HepG2 (cell line): ENCODE measurements at regions not wholly inside any gene's neighbourhood (a gene's known extent, or its start where the extent isn't known, plus 50 kb on each side); places are given as distances from the start of the nearest gene placed in this dataset.

Source experiments
- ATAC-seq: fragments of 200-7000 bp; cut with Tn5 transposase; 3 replicates; pipeline ENCODE4 v1.9.1; 2020; ENCODE audit warnings: mild to moderate bottlenecking, moderate library complexity
- BruUV-seq: library from RNA; stranded (reverse); fragments of 400-500 nt; replicated peaks from 2 replicates; lab custom pipeline; 2021; lab: Mats Ljungman, UMichigan
- CTCF ChIA-PET: fragments of 300-600 bp; formaldehyde crosslinking; extraction: SDS; loops from one replicate; lab custom pipeline; 2021; ENCODE audit warnings: low total read pairs, inconsistent platforms, low intra/inter-chr PET ratio; lab: Yijun Ruan, JAX
- POLR2A ChIA-PET: fragments of 350-600 bp; sonication (Branson Sonifier 250); formaldehyde crosslinking; loops from one replicate; lab custom pipeline; 2020; ENCODE audit warnings: antibody characterized with exemption, inconsistent platforms; lab: Yijun Ruan, JAX
- DNase-seq: peaks from one replicate; pipeline ENCODE4 v3.0.0-alpha.2; 2015; ENCODE audit warnings: low spot score
- FAIRE-seq: peaks from 3 replicates; lab custom pipeline; 2011; peaks lifted over from hg19 to GRCh38; lab: Jason Lieb, UNC
- H2AFZ ChIP-seq: one replicate; pipeline ENCODE4 v1.6.1; 2011; ENCODE audit warnings: low read length, inconsistent platforms
- H3K27ac ChIP-seq: fragments of 300-600 bp; 3 replicates; pipeline ENCODE4 v1.8.0; 2011; ENCODE audit warnings: mixed run types, mild to moderate bottlenecking, mixed read lengths, low read length, inconsistent platforms; ENCODE audit not compliant: insufficient read depth; ENCODE audit errors: extremely low read length
- H3K27me3 ChIP-seq, 2 experiments: fragments of 200-600 bp in 1 of 2; 2 replicates in 1 of 2; 3 replicates in 1 of 2; pipeline versions ENCODE4 v1.6.0 to v1.8.0; 2011; ENCODE audit warnings: low read length in 2 of 2, mild to moderate bottlenecking in 2 of 2, moderate library complexity in 2 of 2, inconsistent platforms in 1 of 2; ENCODE audit not compliant: insufficient read depth in 2 of 2, control insufficient read depth in 1 of 2
- H3K36me3 ChIP-seq, 2 experiments: fragments of 200-600 bp in 1 of 2; replicated peaks in 1 of 2; 2 replicates in 1 of 2; 3 replicates in 1 of 2; pipeline versions ENCODE4 v1.5.1 to v1.8.0; 2011; ENCODE audit warnings: low read length in 2 of 2, inconsistent platforms in 1 of 2; ENCODE audit not compliant: insufficient read depth in 2 of 2, control insufficient read depth in 1 of 2
- H3K4me1 ChIP-seq: 2 replicates; pipeline ENCODE4 v1.5.1; 2012; ENCODE audit warnings: low read length, inconsistent platforms; ENCODE audit not compliant: insufficient read depth
- H3K4me2 ChIP-seq: 2 replicates; pipeline ENCODE4 v1.6.0; 2011; ENCODE audit warnings: low read depth, low read length, inconsistent platforms
- H3K4me3 ChIP-seq, 3 experiments: fragments of 200-600 bp in 1 of 3; sonication (generic), shearing (Covaris generic) in 1 of 3; replicated peaks in 1 of 3; 2 replicates each; pipeline ENCODE4 v1.5.1; 2011 to 2016; ENCODE audit warnings: low read length in 3 of 3, inconsistent platforms in 2 of 3, low read depth in 2 of 3, mild to moderate bottlenecking in 2 of 3, control low read depth in 1 of 3, mixed read lengths in 1 of 3; ENCODE audit not compliant: insufficient read depth in 1 of 3
- H3K79me2 ChIP-seq: one replicate; pipeline ENCODE4 v1.6.1; 2011; ENCODE audit warnings: low read length, inconsistent platforms; ENCODE audit not compliant: insufficient read depth
- H3K9ac ChIP-seq: 2 replicates; pipeline ENCODE4 v1.6.0; 2011; ENCODE audit warnings: mild to moderate bottlenecking, low read depth, low read length, inconsistent platforms; ENCODE audit not compliant: insufficient read depth
- H3K9me3 ChIP-seq: 2 replicates; pipeline ENCODE4 v1.5.1; 2012; ENCODE audit warnings: mild to moderate bottlenecking, low read length
- H4K20me1 ChIP-seq: 2 replicates; pipeline ENCODE4 v1.6.0; 2011; ENCODE audit warnings: inconsistent platforms, mild to moderate bottlenecking, low read length, moderate library complexity; ENCODE audit not compliant: insufficient read depth
- DMTF1 ChIP-seq: sonication (generic); formaldehyde crosslinking; IDR thresholded peaks from 2 replicates; pipeline ENCODE4 v1.4.0; 2020; ENCODE audit warnings: mild to moderate bottlenecking, missing genetic modification reagents
- JDP2 ChIP-seq: sonication (generic); formaldehyde crosslinking; IDR thresholded peaks from 2 replicates; pipeline ENCODE4 v1.8.1; 2022; ENCODE audit warnings: missing genetic modification reagents, borderline replicate concordance
- LCORL ChIP-seq, 2 experiments: fragments of 450-650 bp in 1 of 2; sonication (generic) in 1 of 2; formaldehyde crosslinking in 1 of 2; IDR thresholded peaks; 2 replicates each; pipeline versions ENCODE4 v1.5.0 to v1.6.1; 2017 to 2020; ENCODE audit warnings: antibody characterized with exemption in 1 of 2, missing genetic modification reagents in 1 of 2
- RFX1 ChIP-seq: fragments of 450-650 bp; IDR thresholded peaks from 2 replicates; pipeline ENCODE4 v1.6.1; 2017
- ZBTB1 ChIP-seq: sonication (generic); formaldehyde crosslinking; IDR thresholded peaks from 2 replicates; pipeline ENCODE4 v1.4.0; 2020; ENCODE audit warnings: missing genetic modification reagents, borderline replicate concordance
- ZFP91 ChIP-seq: sonication (generic); formaldehyde crosslinking; IDR thresholded peaks from 2 replicates; pipeline ENCODE4 v1.9.0; 2022; ENCODE audit warnings: missing genetic modification reagents, mild to moderate bottlenecking, borderline replicate concordance
- ZNF121 ChIP-seq: sonication (generic); formaldehyde crosslinking; IDR thresholded peaks from 2 replicates; pipeline ENCODE4 v1.5.0; 2020; ENCODE audit warnings: mild to moderate bottlenecking, missing genetic modification reagents
- ZNF704 ChIP-seq: sonication (generic); formaldehyde crosslinking; IDR thresholded peaks from 2 replicates; pipeline ENCODE4 v1.8.1; 2023; ENCODE audit warnings: mild to moderate bottlenecking, inconsistent platforms, moderate library complexity, missing genetic modification reagents, borderline replicate concordance
- WGBS: methylation state at CpG from one replicate; pipeline ENCODE4 v1.1.6; 2017; ENCODE audit warnings: low lambda C conversion rate; 5-methylcytosine and 5-hydroxymethylcytosine counted together
- in situ Hi-C: cut with HindIII; loops from 2 replicates; pipeline ENCODE4 v1.10.0; 2017; ENCODE audit warnings: low pct_unique_long_range_greater_than_20kb; ENCODE audit not compliant: extremely low pct_ligation_motif_present
- intact Hi-C: fragments of 100-400 bp; cut with micrococcal nuclease; formaldehyde crosslinking; loops from one replicate; pipeline ENCODE4 v1.10.0; 2022; ENCODE audit not compliant: unreplicated experiment

- Histone ChIP-seq H3K27ac (no peak overlapping the region), H3K4me1 (no peaks in the 10 kb centered on the region), H3K4me2 (no peak overlapping the region), H3K36me3 (no peaks in the 10 kb centered on the region), H3K9me3 (peaks cover 20% of the 10 kb centered on the region), H4K20me1 (no peaks in the 10 kb centered on the region), H3K79me2 (no peaks in the 10 kb centered on the region)
- CTCF ChIA-PET = no interaction called here
- in situ Hi-C loops (no loop called here), intact Hi-C loops (no loop called here)
- no peak for DNase-seq
- FAIRE-seq = no peak
- POLR2A ChIA-PET = no interaction called here
- TF ChIP-seq RFX1 = no peak
- no peak for TF ChIP-seq ZFP91
- no peak for TF ChIP-seq DMTF1 (CRISPR knock-in tag)
- TF ChIP-seq ZNF704 (CRISPR knock-in tag) = no peak
- no peak for TF ChIP-seq LCORL (IDR thresholded peaks at IDR 0.05)
- TF ChIP-seq LCORL (CRISPR knock-in tag; IDR thresholded peaks at IDR 0.05) = no peak
- TF ChIP-seq ZNF121 (CRISPR knock-in tag) = no peak
- TF ChIP-seq JDP2 (CRISPR knock-in tag) = no peak
- TF ChIP-seq ZBTB1 (CRISPR knock-in tag) = no peak
- TF ChIP-seq, all 625 proteins: peak for 0
- H3K27me3 ChIP-seq = no peaks in the 10 kb centered on the region; a peak in 1 of 5 replicates
- no peak for ATAC-seq
- H2AFZ ChIP-seq = no peak overlapping the region
- H3K9ac ChIP-seq = no peak overlapping the region
- no peak overlapping the region for H3K4me3 ChIP-seq
- 46% methylated on average over 4 of the region's 4 CpGs for WGBS
- no TSS peak for BruUV-seq
Observed at GRCh38 chr16:54533856-54534490, 247.4 kb upstream of the IRX3 start.
